ENCODE measurements at regions not wholly inside any gene's neighbourhood (a gene's known extent, or its start where the extent isn't known, plus 50 kb on each side); places are given as distances from the start of the nearest gene placed in this dataset.

GRCh38 chr19:30303131-30303654 lies 69.0 kb upstream of the ZNF536 start:
- Mint-ChIP-seq H3K4me3 (no peak overlapping the region), H3K9me3 (ENCODE audit: insufficient read depth) (no peaks in the 10 kb centered on the region), H3K4me1 (ENCODE audit: low read depth) (no peaks in the 10 kb centered on the region), H3K36me3 (ENCODE audit: low read depth) (no peaks in the 10 kb centered on the region), H3K27ac (no peak overlapping the region), H3K27me3 (ENCODE audit: low read depth) (no peaks in the 10 kb centered on the region)
- ChIA-PET CTCF (no interaction called here), POLR2A (no interaction called here)
- DNase-seq: no peak
- ATAC-seq: no peak

- H3K9me3 Mint-ChIP-seq (ENCODE audit: insufficient read depth): no peaks in the 10 kb centered on the region
- ChIA-PET POLR2A (interaction anchor here (0.7 kb wide), 1 partner anchor 40 kb away, joined by 3 read pairs; no protein-coding TSS in a partner anchor), CTCF (no interaction called here)
- H3K4me1 Mint-ChIP-seq (ENCODE audit: low read depth): no peaks in the 10 kb centered on the region
- H3K27me3 Mint-ChIP-seq (ENCODE audit: low read depth): no peaks in the 10 kb centered on the region
- DNase-seq (no peak), ATAC-seq (no peak)
- no peaks in the 10 kb centered on the region for H3K36me3 Mint-ChIP-seq (ENCODE audit: low read depth)
- H3K4me3 Mint-ChIP-seq: no peak overlapping the region
- H3K27ac Mint-ChIP-seq: no peak overlapping the region
Measured at GRCh38 chr19:30304540-30304939, 67.6 kb upstream of the ZNF536 start.

- POLR2A ChIA-PET: no interaction called here
- ATAC-seq (no peak), DNase-seq (no peak)
- CTCF ChIA-PET: no interaction called here
- no peaks in the 10 kb centered on the region for H3K4me1 Mint-ChIP-seq (ENCODE audit: low read depth)
- H3K27me3 Mint-ChIP-seq (ENCODE audit: low read depth): no peaks in the 10 kb centered on the region
- no peaks in the 10 kb centered on the region for H3K36me3 Mint-ChIP-seq (ENCODE audit: low read depth)
- H3K4me3 Mint-ChIP-seq: no peak overlapping the region
- no peaks in the 10 kb centered on the region for H3K9me3 Mint-ChIP-seq (ENCODE audit: insufficient read depth)
- no peak overlapping the region for H3K27ac Mint-ChIP-seq
Measured at GRCh38 chr19:30305346-30306060, 66.7 kb upstream of the ZNF536 start.

- POLR2A ChIA-PET: no interaction called here
Measured at GRCh38 chr19:30307191-30307974, 64.8 kb upstream of the ZNF536 start.

GRCh38 chr19:30309176-30309575 lies 63.0 kb upstream of the ZNF536 start:
- H3K27ac Mint-ChIP-seq: no peak overlapping the region

More at GRCh38 chr19:30307191-30307974, 64.8 kb upstream of the ZNF536 start:
- Mint-ChIP-seq H3K9me3 (ENCODE audit: insufficient read depth) (no peaks in the 10 kb centered on the region), H3K4me3 (no peak overlapping the region), H3K4me1 (ENCODE audit: low read depth) (no peaks in the 10 kb centered on the region), H3K27ac (no peak overlapping the region), H3K27me3 (ENCODE audit: low read depth) (no peaks in the 10 kb centered on the region), H3K36me3 (ENCODE audit: low read depth) (no peaks in the 10 kb centered on the region)
- ATAC-seq (no peak), DNase-seq (no peak)
- CTCF ChIA-PET: no interaction called here

GRCh38 chr19:30309905-30310601 lies 62.1 kb upstream of the ZNF536 start:
- no peak for DNase-seq
- CTCF ChIA-PET: no interaction called here
- H3K27ac Mint-ChIP-seq: no peak overlapping the region

More at GRCh38 chr19:30309176-30309575, 63.0 kb upstream of the ZNF536 start:
- Mint-ChIP-seq H3K36me3 (ENCODE audit: low read depth) (no peaks in the 10 kb centered on the region), H3K27me3 (ENCODE audit: low read depth) (no peaks in the 10 kb centered on the region), H3K9me3 (ENCODE audit: insufficient read depth) (no peaks in the 10 kb centered on the region), H3K4me1 (ENCODE audit: low read depth) (no peaks in the 10 kb centered on the region), H3K4me3 (no peak overlapping the region)
- ATAC-seq: no peak
- CTCF ChIA-PET: no interaction called here
- POLR2A ChIA-PET: no interaction called here
- no peak for DNase-seq

DNA sequence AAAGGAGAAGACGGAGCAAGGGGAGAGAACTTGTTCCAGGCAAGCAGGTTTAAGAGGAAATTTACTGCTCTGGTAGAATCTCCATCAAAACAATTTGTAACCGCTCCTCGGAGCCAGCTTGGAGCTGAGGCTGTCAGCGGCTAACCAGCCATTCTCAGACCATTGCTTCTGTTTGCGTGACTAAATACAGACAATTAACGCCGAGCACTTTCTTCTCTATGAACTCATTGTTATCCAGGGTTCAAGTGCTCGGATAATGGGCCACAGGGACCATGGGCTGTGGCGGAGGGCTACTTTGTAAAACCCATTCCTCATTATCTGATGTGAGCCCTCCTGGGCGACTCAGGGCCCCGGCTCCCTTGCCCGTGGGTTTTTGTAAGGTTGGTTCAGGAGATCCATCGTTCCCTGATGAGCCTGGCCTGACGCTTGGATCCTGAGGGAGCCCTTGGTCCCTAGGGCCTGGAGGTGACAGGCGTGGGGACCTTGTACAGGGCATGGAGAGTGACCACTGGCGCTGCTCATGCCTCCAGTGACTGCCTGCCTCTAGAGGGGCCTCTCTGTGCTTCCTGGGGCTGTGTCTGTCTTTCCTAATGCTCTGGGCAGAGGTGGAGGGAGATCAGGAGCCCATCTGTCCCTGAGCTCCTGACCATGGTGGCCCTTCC lies 61.5 kb upstream of the ZNF536 start:
- no peak overlapping the region for H3K4me3 Mint-ChIP-seq
- no peak overlapping the region for H3K27ac Mint-ChIP-seq
- no peaks in the 10 kb centered on the region for H3K4me1 Mint-ChIP-seq (ENCODE audit: low read depth)
- ChIA-PET POLR2A (no interaction called here), CTCF (no interaction called here)
- DNase-seq (no peak), ATAC-seq (no peak)
- no peaks in the 10 kb centered on the region for H3K36me3 Mint-ChIP-seq (ENCODE audit: low read depth)
- H3K9me3 Mint-ChIP-seq (ENCODE audit: insufficient read depth): no peaks in the 10 kb centered on the region
- H3K27me3 Mint-ChIP-seq (ENCODE audit: low read depth): no peaks in the 10 kb centered on the region

More at GRCh38 chr19:30309905-30310601, 62.1 kb upstream of the ZNF536 start:
- Mint-ChIP-seq H3K4me3 (no peak overlapping the region), H3K9me3 (ENCODE audit: insufficient read depth) (no peaks in the 10 kb centered on the region), H3K36me3 (ENCODE audit: low read depth) (no peaks in the 10 kb centered on the region), H3K27me3 (ENCODE audit: low read depth) (no peaks in the 10 kb centered on the region), H3K4me1 (ENCODE audit: low read depth) (no peaks in the 10 kb centered on the region)
- no peak for ATAC-seq
- POLR2A ChIA-PET: no interaction called here

GRCh38 chr19:30311911-30312310 lies 60.3 kb upstream of the ZNF536 start:
- ChIA-PET CTCF (no interaction called here), POLR2A (no interaction called here)
- ATAC-seq (no peak), DNase-seq (no peak)
- no peaks in the 10 kb centered on the region for H3K9me3 Mint-ChIP-seq (ENCODE audit: insufficient read depth)
- no peak overlapping the region for H3K4me3 Mint-ChIP-seq
- no peak overlapping the region for H3K27ac Mint-ChIP-seq
- no peaks in the 10 kb centered on the region for H3K4me1 Mint-ChIP-seq (ENCODE audit: low read depth)
- H3K36me3 Mint-ChIP-seq (ENCODE audit: low read depth): no peaks in the 10 kb centered on the region
- H3K27me3 Mint-ChIP-seq (ENCODE audit: low read depth): no peaks in the 10 kb centered on the region

GRCh38 chr19:30312582-30313352 lies 59.4 kb upstream of the ZNF536 start:
- DNase-seq (no peak), ATAC-seq (no peak)
- Mint-ChIP-seq H3K36me3 (ENCODE audit: low read depth) (no peaks in the 10 kb centered on the region), H3K27ac (no peak overlapping the region), H3K4me1 (ENCODE audit: low read depth) (no peaks in the 10 kb centered on the region), H3K27me3 (ENCODE audit: low read depth) (no peaks in the 10 kb centered on the region), H3K9me3 (ENCODE audit: insufficient read depth) (no peaks in the 10 kb centered on the region), H3K4me3 (no peak overlapping the region)
- POLR2A ChIA-PET: no interaction called here
- CTCF ChIA-PET: no interaction called here

DNA sequence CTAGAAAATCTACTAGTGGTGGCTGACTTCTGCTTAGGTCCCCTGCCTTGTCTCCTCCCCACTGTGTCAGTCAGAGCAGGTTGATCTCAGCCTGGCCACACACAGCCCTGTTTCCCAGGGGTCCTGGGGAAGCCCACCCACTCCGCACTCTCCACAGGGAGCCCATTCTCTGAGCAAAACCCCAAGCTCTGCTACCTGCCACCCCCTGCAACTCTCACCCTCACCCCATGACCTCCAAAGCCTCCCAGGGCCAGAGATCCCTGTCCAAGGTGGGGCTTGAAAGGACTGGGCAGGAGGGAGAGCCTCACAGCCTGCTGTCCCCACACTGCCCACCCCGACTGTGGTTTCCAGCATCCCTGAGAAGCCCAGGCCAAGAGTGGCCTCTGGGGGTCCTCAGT lies 58.8 kb upstream of the ZNF536 start:
- no peak for ATAC-seq
- H3K9me3 Mint-ChIP-seq (ENCODE audit: insufficient read depth): no peaks in the 10 kb centered on the region

GRCh38 chr19:30314056-30314804 lies 58.0 kb upstream of the ZNF536 start:
- H3K36me3 Mint-ChIP-seq (ENCODE audit: low read depth): no peaks in the 10 kb centered on the region
- ChIA-PET CTCF (no interaction called here), POLR2A (interaction anchor here (0.7 kb wide), 1 partner anchor 71 kb away, joined by 4 read pairs; no protein-coding TSS in a partner anchor)
- DNase-seq (no peak), ATAC-seq (no peak)
- no peaks in the 10 kb centered on the region for H3K9me3 Mint-ChIP-seq (ENCODE audit: insufficient read depth)
- H3K27me3 Mint-ChIP-seq (ENCODE audit: low read depth): peaks cover 2% of the 10 kb centered on the region
- no peak overlapping the region for H3K4me3 Mint-ChIP-seq
- H3K4me1 Mint-ChIP-seq (ENCODE audit: low read depth): no peaks in the 10 kb centered on the region
- H3K27ac Mint-ChIP-seq: no peak overlapping the region

More for the DNA sequence above, 58.8 kb upstream of the ZNF536 start:
- ChIA-PET POLR2A (no interaction called here), CTCF (no interaction called here)
- H3K27ac Mint-ChIP-seq: no peak overlapping the region
- H3K27me3 Mint-ChIP-seq (ENCODE audit: low read depth): no peaks in the 10 kb centered on the region
- no peak for DNase-seq
- no peaks in the 10 kb centered on the region for H3K36me3 Mint-ChIP-seq (ENCODE audit: low read depth)
- H3K4me1 Mint-ChIP-seq (ENCODE audit: low read depth): no peaks in the 10 kb centered on the region
- H3K4me3 Mint-ChIP-seq: no peak overlapping the region
